Psoas muscle (tissue), 7 donors: ENCODE measurements at regions not wholly inside any gene's neighbourhood (a gene's known extent, or its start where the extent isn't known, plus 50 kb on each side); places are given as distances from the start of the nearest gene placed in this dataset.

Experiments
- ATAC-seq, 4 donors: fragments of 200-7000 bp; cut with Tn5 transposase; one replicate each; pipeline ENCODE4 v1.9.1; 2020; ENCODE audit warnings: moderate library complexity in 3 of 4, mild to moderate bottlenecking in 2 of 4
- DNase-seq, 2 donors: peaks; one replicate each; pipeline ENCODE4 v3.0.0-alpha.2; 2020
- H3K27ac ChIP-seq: fragments of 200-600 bp; one replicate; pipeline ENCODE4 v1.8.0; 2022
- H3K27me3 ChIP-seq, 3 donors: fragments of 200-600 bp in 1 of 3; one replicate each; pipeline versions ENCODE4 v1.6.1 to v1.8.0; 2013 to 2022; ENCODE audit warnings: low read length in 2 of 3, mild to moderate bottlenecking in 2 of 3, moderate library complexity in 1 of 3; ENCODE audit not compliant: insufficient read depth in 3 of 3
- H3K36me3 ChIP-seq, 2 donors: fragments of 200-600 bp in 1 of 2; one replicate each; pipeline versions ENCODE4 v1.6.1 to v1.8.0; 2013 to 2022; ENCODE audit warnings: low read depth in 1 of 2, mild to moderate bottlenecking in 1 of 2, moderate library complexity in 1 of 2; ENCODE audit not compliant: insufficient read depth in 1 of 2
- H3K4me1 ChIP-seq: fragments of 200-600 bp; one replicate; pipeline ENCODE4 v1.8.0; 2022
- H3K4me3 ChIP-seq: fragments of 200-600 bp; one replicate; pipeline ENCODE4 v1.8.0; 2022; ENCODE audit warnings: mild to moderate bottlenecking
- H3K9me3 ChIP-seq: fragments of 200-600 bp; one replicate; pipeline ENCODE4 v1.8.0; 2022
- WGBS, 3 donors: extraction: QIAGEN DNeasy Blood & Tissue Kit; methylation state at CpG; one replicate each; pipeline versions ENCODE4 v1.1.6 to v1.1.7; 2013; 5-methylcytosine and 5-hydroxymethylcytosine counted together
- intact Hi-C, 2 donors: fragments of 100-400 bp; cut with DNase I; formaldehyde crosslinking; loops; one replicate each; pipeline versions ENCODE4 v1.11.0 to v1.14.2; 2022
- TF ChIP-seq, protein P1 (sequence below): fragments of 200-600 bp; IDR thresholded peaks from one replicate; pipeline ENCODE4 v1.8.0; 2022; ENCODE audit warnings: antibody characterized with exemption
- donor health status: healthy with polysubstance abuse.
- donor health status: DM: no; HTN: no; CAD: no; lungs with moderate emphysema.
- donor health status: Bipolar disorder and iron deficiency.
- donor health status: healthy.
- donor health status: DM: yes; HTN: yes; CAD: no.
- donor health status: DM: no; HTN: no; CAD: no.
- donor health status: DM: yes; HTN: yes; CAD: no.

DNA sequence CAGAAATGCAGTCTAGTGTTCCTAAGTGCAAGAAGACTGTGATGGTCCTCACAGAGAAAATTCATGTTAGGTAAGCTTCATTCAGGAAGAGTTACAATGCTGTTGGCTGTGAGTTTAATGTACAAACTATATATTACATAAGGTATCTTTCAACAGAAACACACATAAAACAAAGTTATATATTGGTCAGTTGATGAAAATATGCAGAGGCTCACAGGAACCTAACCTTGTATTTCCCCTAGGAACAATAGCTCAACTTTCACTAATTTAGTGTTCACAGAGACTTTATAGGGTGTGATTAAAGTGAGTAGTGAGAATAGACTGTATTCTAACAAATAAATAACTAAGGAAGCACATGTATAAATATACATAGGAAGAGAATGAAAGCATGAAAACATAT, 676.9 kb upstream of the ADGRL4 start:
- intact Hi-C loops: no loop called here
- no peak for ATAC-seq
- no peak overlapping the region for H3K27ac ChIP-seq

GRCh38 chr1:79682478-79682877, 675.9 kb upstream of the ADGRL4 start:
- intact Hi-C loops: no loop called here
- no peaks in the 10 kb centered on the region for H3K36me3 ChIP-seq
- no peak overlapping the region for H3K27ac ChIP-seq
- TF ChIP-seq, protein P1, sequence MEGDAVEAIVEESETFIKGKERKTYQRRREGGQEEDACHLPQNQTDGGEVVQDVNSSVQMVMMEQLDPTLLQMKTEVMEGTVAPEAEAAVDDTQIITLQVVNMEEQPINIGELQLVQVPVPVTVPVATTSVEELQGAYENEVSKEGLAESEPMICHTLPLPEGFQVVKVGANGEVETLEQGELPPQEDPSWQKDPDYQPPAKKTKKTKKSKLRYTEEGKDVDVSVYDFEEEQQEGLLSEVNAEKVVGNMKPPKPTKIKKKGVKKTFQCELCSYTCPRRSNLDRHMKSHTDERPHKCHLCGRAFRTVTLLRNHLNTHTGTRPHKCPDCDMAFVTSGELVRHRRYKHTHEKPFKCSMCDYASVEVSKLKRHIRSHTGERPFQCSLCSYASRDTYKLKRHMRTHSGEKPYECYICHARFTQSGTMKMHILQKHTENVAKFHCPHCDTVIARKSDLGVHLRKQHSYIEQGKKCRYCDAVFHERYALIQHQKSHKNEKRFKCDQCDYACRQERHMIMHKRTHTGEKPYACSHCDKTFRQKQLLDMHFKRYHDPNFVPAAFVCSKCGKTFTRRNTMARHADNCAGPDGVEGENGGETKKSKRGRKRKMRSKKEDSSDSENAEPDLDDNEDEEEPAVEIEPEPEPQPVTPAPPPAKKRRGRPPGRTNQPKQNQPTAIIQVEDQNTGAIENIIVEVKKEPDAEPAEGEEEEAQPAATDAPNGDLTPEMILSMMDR: no peak
- ATAC-seq: no peak
- no peak for DNase-seq
- H3K9me3 ChIP-seq: peaks cover 5% of the 10 kb centered on the region
- 89 to 95% (median 93%) methylated on average over 1 of the region's 1 CpG for WGBS, 3 donors
- H3K4me3 ChIP-seq: no peak overlapping the region
- H3K27me3 ChIP-seq: no peaks in the 10 kb centered on the region
- H3K4me1 ChIP-seq: no peaks in the 10 kb centered on the region

More for the DNA sequence above, 676.9 kb upstream of the ADGRL4 start:
- no peaks in the 10 kb centered on the region for H3K27me3 ChIP-seq
- TF ChIP-seq, protein P1: no peak
- no peak overlapping the region for H3K4me3 ChIP-seq
- H3K9me3 ChIP-seq: peaks cover 5% of the 10 kb centered on the region
- H3K36me3 ChIP-seq: no peaks in the 10 kb centered on the region
- H3K4me1 ChIP-seq: no peaks in the 10 kb centered on the region
- no peak for DNase-seq

DNA sequence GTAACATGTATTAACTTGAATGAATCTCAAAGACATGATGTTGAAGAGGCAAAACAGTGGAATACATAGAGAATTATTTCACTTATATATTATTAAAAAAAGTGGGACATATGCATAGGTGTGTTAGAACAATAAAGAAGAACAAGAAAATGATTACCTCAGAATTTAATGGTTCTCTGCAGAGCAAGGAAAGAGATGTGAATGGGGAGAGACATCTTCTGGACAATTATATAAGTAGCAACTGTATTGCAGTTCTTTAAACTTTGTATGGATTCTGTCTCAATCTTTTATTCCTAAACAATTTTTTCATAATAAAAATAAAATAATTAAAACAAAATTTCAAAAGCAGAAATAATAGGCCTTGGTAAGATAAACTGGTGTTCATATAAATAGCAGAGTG, 674.9 kb upstream of the ADGRL4 start:
- Histone ChIP-seq H3K4me3 (no peak overlapping the region), H3K9me3 (peaks cover 5% of the 10 kb centered on the region), H3K27ac (no peak overlapping the region), H3K27me3 (no peaks in the 10 kb centered on the region), H3K36me3 (no peaks in the 10 kb centered on the region), H3K4me1 (no peaks in the 10 kb centered on the region)
- ATAC-seq: no peak
- no peak for DNase-seq
- TF ChIP-seq, protein P1: no peak
- intact Hi-C loops: no loop called here

DNA sequence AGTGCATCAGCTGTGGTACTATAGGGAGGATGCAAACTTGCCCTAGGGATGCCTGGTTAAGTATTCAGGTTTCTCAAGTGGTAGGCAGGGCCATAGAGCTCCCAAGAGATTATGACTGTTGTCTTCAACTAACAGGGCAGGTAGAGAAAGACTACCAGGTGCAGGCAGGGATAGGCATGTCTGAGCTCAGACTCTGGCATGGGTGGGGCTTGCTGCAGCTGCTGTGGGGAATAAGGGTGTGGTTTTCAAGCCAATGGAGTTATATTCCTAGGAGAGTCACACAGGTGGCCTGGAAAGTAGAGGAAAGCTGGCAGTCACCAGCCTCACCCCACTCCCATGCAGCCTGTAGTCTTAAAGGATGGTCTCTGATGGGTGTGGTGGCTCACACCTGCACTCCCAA, 673.4 kb upstream of the ADGRL4 start:
- Histone ChIP-seq H3K4me3 (no peak overlapping the region), H3K4me1 (no peaks in the 10 kb centered on the region), H3K27me3 (no peaks in the 10 kb centered on the region), H3K9me3 (peaks cover 5% of the 10 kb centered on the region), H3K36me3 (no peaks in the 10 kb centered on the region), H3K27ac (no peak overlapping the region)
- TF ChIP-seq, protein P1: no peak
- intact Hi-C loops: no loop called here
- ATAC-seq (no peak), DNase-seq (no peak)

DNA sequence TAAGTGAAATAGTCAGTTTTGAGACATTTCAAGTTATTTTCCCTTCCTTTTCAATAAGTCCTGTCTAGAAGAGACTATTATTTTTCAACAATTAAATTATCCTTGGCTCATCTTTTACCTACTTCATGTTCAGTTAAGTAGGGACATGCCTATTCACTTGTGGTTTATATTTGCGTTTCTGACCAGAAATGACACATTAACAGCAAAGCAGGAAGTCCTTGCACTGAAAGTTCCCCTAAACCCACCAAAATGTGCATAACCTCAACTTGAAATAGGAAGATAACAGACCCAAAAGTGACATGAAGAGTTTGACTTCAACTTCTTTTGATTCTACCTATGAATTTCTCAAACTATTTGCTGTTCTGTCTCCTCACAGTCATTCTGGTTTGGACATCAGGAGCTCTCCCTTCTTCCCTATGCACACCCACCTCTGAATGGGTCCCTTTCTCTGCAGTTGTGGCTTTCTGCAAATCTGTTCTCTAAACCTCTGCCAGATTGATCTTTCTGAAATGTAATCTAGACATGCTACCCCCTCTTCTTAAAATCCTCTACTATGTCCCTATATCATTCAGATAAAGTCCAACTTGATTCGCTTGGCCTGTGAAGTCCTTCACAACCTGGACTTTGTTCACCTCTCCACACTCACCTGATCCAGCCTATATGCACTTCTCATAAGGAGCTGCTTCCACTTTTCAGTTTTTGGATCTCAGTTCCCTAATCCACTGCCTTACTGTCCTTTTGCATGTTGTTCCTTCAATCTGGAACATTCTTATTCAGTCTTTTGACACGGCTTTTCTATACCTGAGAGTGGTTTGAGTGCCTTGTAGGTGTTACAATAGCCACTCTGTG, 661.5 kb upstream of the ADGRL4 start:
- no peaks in the 10 kb centered on the region for H3K9me3 ChIP-seq
- intact Hi-C loops: no loop called here
- H3K27ac ChIP-seq: no peak overlapping the region
- TF ChIP-seq, protein P1: no peak
- DNase-seq (no peak), ATAC-seq (no peak)
- H3K27me3 ChIP-seq: no peaks in the 10 kb centered on the region
- no peaks in the 10 kb centered on the region for H3K4me1 ChIP-seq
- H3K36me3 ChIP-seq: no peaks in the 10 kb centered on the region
- 78 to 80% (median 78%) methylated on average over 3 of the region's 3 CpGs for WGBS, 3 donors
- H3K4me3 ChIP-seq: no peak overlapping the region
